GM18502 (cell line): ENCODE measurements at regions not wholly inside any gene's neighbourhood (a gene's known extent, or its start where the extent isn't known, plus 50 kb on each side); places are given as distances from the start of the nearest gene placed in this dataset.
"Not testable (repeated sequence)": the region's sequence is repeated elsewhere in the genome, so short reads cannot be mapped to it uniquely, and the experiment has no call there.

ENCODE experiments used
- ATAC-seq: cut with Tn5 transposase; IDR thresholded peaks from one replicate; pipeline ENCODE4 v1.9.1; 2021; ENCODE audit warnings: mild to moderate bottlenecking; ENCODE audit not compliant: unreplicated experiment, poor library complexity

GRCh38 chr7:52635021-52635420 is 400.4 kb upstream of the POM121L12 start:
- ATAC-seq, result no peak

DNA sequence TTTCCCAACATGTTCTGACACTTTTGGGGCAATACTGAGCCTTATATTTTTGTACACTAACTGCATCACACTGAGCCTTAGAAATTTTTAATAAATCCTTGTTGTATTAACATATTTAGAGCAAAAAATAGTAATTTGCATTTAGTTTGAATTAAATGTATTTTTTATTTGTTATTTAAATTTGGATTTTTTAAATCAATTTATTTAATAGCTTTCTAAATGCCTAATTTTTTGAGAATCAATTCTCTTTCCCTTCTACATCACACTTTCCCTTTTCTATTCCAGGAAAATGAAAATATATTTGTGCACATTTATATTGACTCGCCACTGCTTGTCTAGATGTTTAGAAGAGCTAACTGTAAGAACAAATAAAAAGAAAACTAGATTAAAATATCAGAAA is 414.6 kb upstream of the POM121L12 start:
- no peak for ATAC-seq

GRCh38 chr7:52616552-52616951 is 418.9 kb upstream of the POM121L12 start:
- no peak for ATAC-seq

DNA sequence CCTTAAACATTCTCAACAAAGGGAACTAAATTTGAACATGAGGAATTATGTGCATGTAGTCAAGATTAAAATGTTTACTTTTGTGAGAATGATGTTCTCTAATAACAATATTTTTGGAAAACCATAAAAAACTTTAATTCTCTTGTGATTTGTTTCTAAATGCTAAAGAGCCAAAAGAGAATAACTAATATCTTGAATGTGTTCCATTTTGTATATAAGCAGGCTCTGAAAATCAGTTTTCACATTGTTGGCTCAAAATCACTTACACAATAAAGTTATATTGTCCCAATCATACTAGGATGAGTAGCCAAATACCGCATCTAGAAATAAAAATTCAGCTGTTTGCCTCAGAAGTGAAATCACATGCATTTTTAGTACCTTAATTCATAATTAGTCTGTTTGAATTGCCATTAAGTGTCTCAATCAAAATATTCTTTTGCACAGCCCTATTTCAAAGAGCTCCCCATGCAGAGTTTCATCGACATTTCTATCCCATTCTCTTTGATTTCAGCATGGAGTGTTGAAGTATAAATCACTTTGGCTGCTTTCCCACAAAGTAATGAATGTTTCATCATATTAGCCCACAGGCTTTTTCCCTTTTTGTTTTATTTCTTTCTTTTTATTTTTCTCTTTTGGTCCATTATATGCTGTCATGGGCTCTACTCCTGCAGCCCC is 420.3 kb upstream of the POM121L12 start:
- ATAC-seq, result no peak

DNA sequence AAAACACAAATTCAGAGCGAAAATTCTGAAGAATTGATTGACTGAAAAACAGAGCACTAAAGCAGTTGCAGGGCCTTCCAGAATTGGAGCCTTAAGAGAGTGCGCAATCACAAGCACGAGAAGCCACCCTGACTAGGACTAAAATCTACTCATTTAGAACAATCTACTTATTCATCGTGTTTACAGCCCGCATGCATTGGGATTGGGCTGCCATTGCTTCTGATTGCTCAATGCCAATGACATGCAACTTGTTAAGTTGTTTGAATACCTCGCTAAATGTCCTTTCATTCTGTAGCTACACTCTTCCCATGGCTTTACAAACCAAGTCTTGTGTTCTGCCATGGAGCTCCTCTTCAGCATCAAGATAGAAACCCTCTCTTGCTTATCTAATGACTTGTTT is 425.9 kb upstream of the POM121L12 start:
- ATAC-seq, result no peak

GRCh38 chr7:52592698-52593097 is 442.7 kb upstream of the POM121L12 start:
- no peak for ATAC-seq

GRCh38 chr7:52586704-52587103 is 448.7 kb upstream of the POM121L12 start:
- ATAC-seq, result no peak

GRCh38 chr7:52584041-52584440 is 451.4 kb upstream of the POM121L12 start:
- no peak for ATAC-seq

DNA sequence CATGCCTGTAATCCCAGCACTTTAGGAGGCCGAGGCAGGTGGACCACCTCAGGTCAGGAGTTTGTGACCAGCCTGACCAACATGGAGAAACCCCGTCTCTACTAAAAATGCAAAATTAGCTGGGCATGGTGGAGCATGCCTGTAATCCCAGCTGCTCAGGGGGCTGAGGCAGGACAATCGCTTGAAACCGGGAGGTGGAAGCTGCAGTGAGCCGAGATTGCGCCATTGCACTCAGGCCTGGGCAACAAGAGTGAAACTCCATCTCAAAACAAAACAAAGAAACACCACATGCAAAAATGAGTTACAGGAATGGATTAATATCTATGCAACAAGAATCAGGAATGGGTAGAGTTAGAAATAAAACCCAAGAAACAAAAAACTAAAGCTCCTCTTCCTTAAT is 462.3 kb upstream of the POM121L12 start:
- ATAC-seq, result not testable (repeated sequence)

GRCh38 chr7:52571026-52571425 is 464.4 kb upstream of the POM121L12 start:
- ATAC-seq, result no peak

- ATAC-seq, result no peak
Measured at GRCh38 chr7:52569151-52569550, 466.3 kb upstream of the POM121L12 start.

DNA sequence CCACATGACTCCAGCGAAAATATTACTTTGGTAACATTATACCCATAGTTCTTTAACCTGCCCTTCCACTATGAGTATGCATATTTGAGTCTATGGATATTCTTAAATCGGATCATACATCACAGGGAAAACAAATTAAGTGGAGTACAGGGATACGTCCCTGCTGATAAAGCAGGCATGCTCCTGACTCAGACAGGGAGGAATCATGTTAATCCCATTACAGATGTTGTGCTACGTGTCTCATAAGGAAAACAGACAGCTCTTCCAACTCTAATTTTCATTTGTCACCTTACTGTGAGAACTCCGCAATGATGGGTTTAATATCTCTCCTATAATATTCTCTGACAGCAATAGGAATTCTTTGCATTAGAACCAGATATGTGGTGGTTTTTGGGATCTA is 469.5 kb upstream of the POM121L12 start:
- no peak for ATAC-seq

DNA sequence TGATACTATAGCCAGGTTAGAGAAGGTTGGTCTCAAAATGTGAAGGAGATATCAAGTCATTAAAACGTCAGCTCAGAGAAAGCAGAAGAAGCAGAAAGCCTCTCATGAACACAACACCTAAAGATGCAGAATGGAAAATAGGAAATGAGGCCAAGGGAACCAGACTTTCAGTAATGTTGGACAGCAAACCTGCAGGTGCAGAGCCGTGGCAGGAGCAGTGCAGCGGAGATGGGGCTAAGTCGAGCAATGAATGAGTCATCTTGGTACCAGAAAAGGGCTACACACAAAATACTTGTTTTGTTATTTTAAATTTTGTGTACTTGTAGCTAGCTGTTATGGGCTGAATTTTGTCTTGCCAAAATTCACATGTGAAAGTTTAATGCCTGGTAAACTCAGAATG is 479.6 kb upstream of the POM121L12 start:
- no peak for ATAC-seq

DNA sequence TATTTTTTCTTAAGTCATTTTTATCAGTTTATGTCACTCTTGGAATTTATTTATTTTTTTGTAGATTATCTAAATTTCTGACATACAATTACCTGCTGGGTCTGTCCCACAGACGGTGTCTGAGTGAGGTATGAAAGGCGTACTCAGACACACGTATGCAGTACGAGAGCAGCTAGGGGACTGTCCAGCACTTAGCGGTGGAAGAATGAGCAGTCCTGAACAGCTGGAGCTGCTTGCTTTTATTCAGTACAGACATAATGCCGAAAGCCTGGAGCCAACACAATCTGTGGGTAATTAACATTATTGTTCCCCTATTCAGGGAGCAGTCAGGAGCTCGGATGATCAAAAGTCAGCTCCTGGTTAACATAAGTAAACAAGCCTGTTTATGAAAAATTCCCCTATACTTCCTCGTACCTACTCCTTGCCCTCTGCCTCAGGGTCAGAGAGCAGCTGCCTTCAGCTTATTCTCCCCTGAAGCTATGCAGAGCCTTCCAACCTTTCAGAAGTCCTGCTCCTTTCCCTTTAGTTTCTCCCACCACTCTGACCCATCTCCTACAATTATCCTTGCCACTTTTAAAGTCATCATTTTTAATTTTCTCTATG is 488.0 kb upstream of the POM121L12 start:
- ATAC-seq, result no peak

GRCh38 chr7:52541198-52541765 is 494.2 kb upstream of the POM121L12 start:
- not testable (repeated sequence) for ATAC-seq

DNA sequence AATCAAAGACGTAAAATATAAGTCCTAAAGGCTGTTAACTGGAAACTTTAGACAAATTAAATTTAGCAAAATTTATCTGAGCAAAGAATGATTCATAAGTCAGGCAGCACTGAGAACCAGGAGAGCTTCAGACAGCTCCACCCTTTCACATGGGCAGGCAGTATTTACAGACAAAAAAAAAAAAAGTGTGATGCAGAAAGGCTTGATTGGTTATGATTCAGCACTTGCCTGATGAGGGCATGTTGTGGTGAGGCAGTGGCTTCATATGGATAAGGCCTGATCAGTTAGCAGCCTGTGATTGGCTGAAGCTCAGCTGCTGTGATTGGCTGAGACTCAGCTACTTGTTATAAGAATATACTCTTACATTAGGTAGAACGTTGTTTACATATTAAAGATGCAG is 495.4 kb upstream of the POM121L12 start:
- ATAC-seq, result no peak

GRCh38 chr7:52539414-52539813 is 496.0 kb upstream of the POM121L12 start:
- ATAC-seq, result no peak

- no peak for ATAC-seq
Measured at GRCh38 chr7:52537051-52537450, 498.4 kb upstream of the POM121L12 start.

DNA sequence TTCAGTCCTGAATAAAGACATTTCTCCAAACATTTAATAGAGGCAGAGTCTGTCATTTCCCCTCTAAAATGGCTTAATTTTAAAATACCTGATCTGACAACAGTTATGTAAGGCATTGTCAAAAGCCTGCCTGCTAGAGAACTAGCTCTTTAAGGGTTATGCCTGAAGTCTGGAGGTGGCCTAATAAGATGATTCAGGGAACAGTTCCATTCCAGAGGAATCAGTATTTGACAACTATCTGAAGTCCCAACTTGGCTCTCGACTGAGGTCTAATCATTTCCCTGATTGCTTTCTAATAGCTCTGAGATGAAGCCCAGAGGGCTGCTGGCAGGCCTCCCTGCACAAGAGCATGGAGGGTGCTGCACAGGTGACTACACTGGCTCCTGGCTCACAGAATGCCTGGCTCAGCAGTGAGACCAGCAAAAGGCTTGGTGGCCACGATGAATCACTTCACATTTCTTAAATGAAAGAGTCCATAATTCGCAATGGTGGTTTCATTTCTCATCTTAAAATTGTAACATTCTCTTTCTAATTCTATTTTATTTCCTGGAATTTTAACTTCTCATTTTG is 509.6 kb upstream of the POM121L12 start:
- ATAC-seq, result no peak

DNA sequence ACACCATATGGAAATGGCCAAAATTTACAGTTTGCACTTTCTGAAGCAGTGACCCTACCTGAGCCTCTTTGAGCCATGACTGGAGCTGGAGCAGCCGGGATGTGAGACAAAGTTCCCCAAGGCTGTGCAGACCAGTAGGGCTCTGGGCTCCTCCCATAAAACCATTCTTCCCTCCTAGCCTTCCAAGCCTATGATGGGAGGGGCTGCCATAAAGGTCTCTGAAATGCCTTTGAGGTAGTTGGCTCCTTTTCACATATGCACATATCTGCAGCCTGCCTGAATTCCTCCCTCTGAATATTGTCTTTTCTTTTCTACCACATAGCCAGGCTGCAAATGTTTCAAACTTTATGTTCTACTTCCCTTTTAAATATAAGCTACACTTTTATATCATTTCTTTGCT is 516.6 kb upstream of the POM121L12 start:
- ATAC-seq, result no peak

GRCh38 chr7:52512656-52513055 is 522.8 kb upstream of the POM121L12 start:
- ATAC-seq, result no peak
